ENCODE measurements at regions not wholly inside any gene's neighbourhood (a gene's known extent, or its start where the extent isn't known, plus 50 kb on each side); places are given as distances from the start of the nearest gene placed in this dataset.
"Not testable (repeated sequence)": the region's sequence is repeated elsewhere in the genome, so short reads cannot be mapped to it uniquely, and the experiment has no call there.

DNA sequence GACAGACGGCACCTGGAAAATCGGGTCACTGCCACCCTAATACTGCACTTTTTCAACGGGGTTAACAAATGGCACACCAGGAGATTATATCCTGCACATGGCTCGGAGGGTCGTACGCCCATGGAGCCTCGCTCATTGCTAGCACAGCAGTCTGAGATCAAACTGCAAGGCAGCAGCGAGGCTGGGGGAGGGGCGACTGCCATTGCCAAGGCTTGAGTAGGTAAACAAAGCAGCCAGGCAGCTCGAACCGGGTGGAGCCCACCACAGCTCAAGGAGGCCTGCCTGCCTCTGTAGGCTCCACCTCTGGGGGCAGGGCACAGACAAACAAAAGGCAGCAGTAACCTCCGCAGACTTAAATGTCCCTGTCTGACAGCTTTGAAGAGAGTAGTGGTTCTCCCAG, 270.7 kb downstream of the XPNPEP1 start:
- TF ChIP-seq EZH2phosphoT487 (conservative IDR thresholded peaks at IDR 0.05; ENCODE audit: low read length) = not testable (repeated sequence)
- TF ChIP-seq, protein P1, sequence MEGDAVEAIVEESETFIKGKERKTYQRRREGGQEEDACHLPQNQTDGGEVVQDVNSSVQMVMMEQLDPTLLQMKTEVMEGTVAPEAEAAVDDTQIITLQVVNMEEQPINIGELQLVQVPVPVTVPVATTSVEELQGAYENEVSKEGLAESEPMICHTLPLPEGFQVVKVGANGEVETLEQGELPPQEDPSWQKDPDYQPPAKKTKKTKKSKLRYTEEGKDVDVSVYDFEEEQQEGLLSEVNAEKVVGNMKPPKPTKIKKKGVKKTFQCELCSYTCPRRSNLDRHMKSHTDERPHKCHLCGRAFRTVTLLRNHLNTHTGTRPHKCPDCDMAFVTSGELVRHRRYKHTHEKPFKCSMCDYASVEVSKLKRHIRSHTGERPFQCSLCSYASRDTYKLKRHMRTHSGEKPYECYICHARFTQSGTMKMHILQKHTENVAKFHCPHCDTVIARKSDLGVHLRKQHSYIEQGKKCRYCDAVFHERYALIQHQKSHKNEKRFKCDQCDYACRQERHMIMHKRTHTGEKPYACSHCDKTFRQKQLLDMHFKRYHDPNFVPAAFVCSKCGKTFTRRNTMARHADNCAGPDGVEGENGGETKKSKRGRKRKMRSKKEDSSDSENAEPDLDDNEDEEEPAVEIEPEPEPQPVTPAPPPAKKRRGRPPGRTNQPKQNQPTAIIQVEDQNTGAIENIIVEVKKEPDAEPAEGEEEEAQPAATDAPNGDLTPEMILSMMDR (IDR thresholded peaks at IDR 0.05; ENCODE audit: insufficient read depth, low read length, poor library complexity, severe bottlenecking) = not testable (repeated sequence)
